ENCODE measurements at regions not wholly inside any gene's neighbourhood (a gene's known extent, or its start where the extent isn't known, plus 50 kb on each side); places are given as distances from the start of the nearest gene placed in this dataset.

GRCh38 chr9:107992271-107992670 lies 502.7 kb upstream of the KLF4 start:
- TF ChIP-seq POLR2A (IDR thresholded peaks at IDR 0.05; ENCODE audit: low read length) (no peak), GATA1 (IDR thresholded peaks at IDR 0.05; ENCODE audit: low read depth, low read length) (no peak)

Measured in erythroblast (primary cell).